ENCODE measurements at regions not wholly inside any gene's neighbourhood (a gene's known extent, or its start where the extent isn't known, plus 50 kb on each side); places are given as distances from the start of the nearest gene placed in this dataset.

- DNase-seq (no peak), ATAC-seq (ENCODE audit: low read depth) (no peak)
- Histone ChIP-seq H3K27ac (ENCODE audit: insufficient read depth, low read length) (no peak overlapping the region), H3K79me1 (ENCODE audit: low read depth in 1 of 2, low read length in 2 of 2) (no peaks in the 10 kb centered on the region), H3K4me2 (ENCODE audit: low read depth, low read length) (no peak overlapping the region), H3K27me3 (ENCODE audit: control insufficient read depth, insufficient read depth, low read length) (no peaks in the 10 kb centered on the region), H3K4me3 (ENCODE audit: insufficient read depth, low read depth, low read length) (no peak overlapping the region), H4K91ac (ENCODE audit: insufficient read depth, low read depth, low read length) (no peak overlapping the region), H4K20me1 (ENCODE audit: insufficient read depth, low read length) (no peaks in the 10 kb centered on the region), H3K36me3 (ENCODE audit: control insufficient read depth, insufficient read depth, low read length) (no peaks in the 10 kb centered on the region), H2AFZ (replicated peaks; ENCODE audit: low read length, poor library complexity) (no peak overlapping the region), H3K56ac (ENCODE audit: extremely low read depth, insufficient read depth, low read length) (no peak overlapping the region), H2BK5ac (ENCODE audit: low read depth, low read length, poor library complexity, severe bottlenecking) (no peak overlapping the region), H3K9me3 (ENCODE audit: control insufficient read depth, insufficient read depth, low read length) (no peaks in the 10 kb centered on the region), H4K5ac (ENCODE audit: low read depth, low read length) (no peak overlapping the region), H3K14ac (replicated peaks; ENCODE audit: low read depth, low read length) (no peak overlapping the region), H3K18ac (ENCODE audit: low read depth, low read length) (no peak overlapping the region), H3K4ac (ENCODE audit: low read depth, low read length) (no peak overlapping the region), H3K9me1 (ENCODE audit: insufficient read depth, low read length) (no peaks in the 10 kb centered on the region), H2BK120ac (ENCODE audit: low read depth, low read length) (no peak overlapping the region), H3K4me1 (ENCODE audit: control insufficient read depth, insufficient read depth, low read length) (no peaks in the 10 kb centered on the region), H2BK15ac (ENCODE audit: low read depth, low read length) (no peak overlapping the region), H2BK20ac (ENCODE audit: low read depth, low read length) (no peak overlapping the region), H3K23ac (ENCODE audit: low read depth, low read length) (no peak overlapping the region), H3K9ac (ENCODE audit: low read depth, low read length) (no peak overlapping the region), H4K8ac (ENCODE audit: low read depth in 2 of 2, low read length in 2 of 2) (no peak overlapping the region), H2AK5ac (ENCODE audit: low read depth, low read length) (no peak overlapping the region), H2AK9ac (replicated peaks; ENCODE audit: low read depth, low read length, poor library complexity) (no peak overlapping the region)
- no peak for TF ChIP-seq BHLHE40 (IDR thresholded peaks at IDR 0.05; ENCODE audit: low read depth, low read length)
- no peak for TF ChIP-seq CTCF (conservative IDR thresholded peaks at IDR 0.05; ENCODE audit: low read depth, low read length)
- dilution Hi-C loops (cut with HindIII; ENCODE audit: low sequenced_read_pairs, unreplicated experiment) (no loop called here), intact Hi-C loops (cut with micrococcal nuclease) (no loop called here), in situ Hi-C loops (cut with MboI; ENCODE audit: low sequenced_read_pairs) (no loop called here)
- ChIA-PET CTCF (no interaction called here), POLR2A (ENCODE audit: unreplicated experiment) (no interaction called here)
- BruUV-seq (replicated peaks) = no TSS peak
Measured at GRCh38 chr14:86153480-86153879, 623.5 kb downstream of the FLRT2 start.

All from IMR-90 (cell line).